ENCODE measurements at regions not wholly inside any gene's neighbourhood (a gene's known extent, or its start where the extent isn't known, plus 50 kb on each side); places are given as distances from the start of the nearest gene placed in this dataset.
A peak's percentile ranks its signal among the peaks of the same experiment; 100 is the strongest.
"Not testable (repeated sequence)": the region's sequence is repeated elsewhere in the genome, so short reads cannot be mapped to it uniquely, and the experiment has no call there.

DNA sequence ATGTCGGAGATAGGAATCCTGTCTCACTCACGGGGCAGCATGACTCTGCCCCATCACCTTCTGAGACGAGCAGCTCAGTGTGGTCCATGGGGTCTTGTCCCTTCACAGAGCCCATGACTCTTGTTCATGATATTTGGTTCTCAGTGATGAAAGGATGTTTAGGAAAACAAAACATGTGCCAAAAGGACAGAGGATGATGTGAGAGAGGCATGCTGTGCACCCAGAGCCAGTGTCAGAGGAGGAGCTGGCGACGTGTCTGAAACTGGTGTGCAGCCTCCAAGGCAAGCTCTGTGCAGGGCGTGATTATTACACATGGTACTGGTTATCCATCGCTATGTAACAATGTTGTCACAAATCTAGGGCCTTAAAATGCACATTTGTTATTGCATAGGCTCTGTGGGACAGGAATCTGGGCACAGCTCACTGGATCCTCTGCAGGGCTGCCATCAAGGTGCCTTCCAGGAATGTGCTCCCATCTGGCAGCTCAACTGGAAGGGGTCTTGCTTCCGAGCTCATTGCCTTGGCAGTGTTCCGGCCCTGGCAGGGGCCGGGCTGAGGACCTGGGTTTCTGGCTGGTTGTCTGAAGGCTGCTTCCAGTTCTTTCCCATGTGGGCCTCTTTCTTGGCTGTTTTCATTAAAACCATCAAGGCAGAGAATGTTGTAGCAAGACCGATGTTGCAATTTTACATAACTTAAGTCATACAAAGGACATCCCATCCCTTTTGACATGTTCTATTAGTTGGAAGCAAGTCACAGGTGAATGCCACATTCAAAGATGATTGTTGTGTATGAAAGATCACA is 175.4 kb downstream of the ERMARD start:
- DNase-seq (ENCODE audit: low read depth), result no peak

GRCh38 chr6:169923468-169924464 is 172.3 kb downstream of the ERMARD start:
- no peak for DNase-seq (ENCODE audit: low read depth)

DNA sequence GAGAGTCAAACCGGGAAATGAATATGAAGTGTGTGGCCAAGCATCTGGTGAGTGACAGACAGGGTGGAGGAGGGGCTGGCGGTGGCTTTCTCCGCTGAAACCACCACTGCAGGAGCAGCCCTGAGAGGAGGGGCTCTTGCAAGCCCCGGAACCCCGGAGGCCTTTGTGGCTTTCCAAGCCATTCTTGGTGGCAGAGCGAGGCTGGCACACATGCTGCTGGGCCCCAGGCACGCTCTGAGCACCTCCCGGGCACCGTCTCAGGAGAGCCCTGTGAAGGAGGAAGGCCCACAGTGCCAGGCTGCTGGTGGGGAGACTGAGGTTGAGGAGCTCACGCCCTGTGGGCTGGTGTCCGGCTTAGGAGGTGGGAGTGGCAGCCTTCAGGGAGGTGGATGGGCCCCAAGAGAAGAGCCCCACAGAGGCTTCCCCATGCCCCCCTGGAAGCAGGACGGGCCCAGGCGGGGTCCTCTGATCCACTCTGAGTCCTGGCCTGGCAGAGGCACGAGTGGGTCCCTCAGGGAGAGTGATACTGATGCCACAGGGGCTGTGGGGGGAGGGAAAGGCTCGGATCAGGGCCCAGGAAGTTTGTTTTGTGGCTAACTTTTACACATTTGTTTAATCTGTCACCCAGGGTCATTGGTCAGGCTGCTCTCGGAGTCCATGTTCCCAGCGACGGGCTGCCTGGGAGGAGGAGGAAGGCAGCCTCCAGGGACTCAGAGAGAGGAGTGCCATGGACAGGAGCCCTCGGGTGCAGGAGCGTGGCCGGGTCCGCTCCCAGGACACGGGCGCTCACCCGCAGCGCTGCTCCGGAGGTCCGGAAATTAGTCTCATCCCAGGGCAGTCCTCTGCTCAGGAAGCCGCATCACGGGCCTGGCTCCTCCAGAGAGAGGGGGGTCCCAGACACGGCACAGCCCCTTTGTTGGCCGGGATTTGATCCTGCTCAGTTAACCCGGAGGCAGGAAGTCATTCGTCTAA is 170.7 kb downstream of the ERMARD start:
- DNase-seq (ENCODE audit: low read depth), result peak; percentile 45

GRCh38 chr6:169921217-169921616 is 169.8 kb downstream of the ERMARD start:
- no peak for DNase-seq (ENCODE audit: low read depth)

GRCh38 chr6:169920359-169921020 is 169.1 kb downstream of the ERMARD start:
- no peak for DNase-seq (ENCODE audit: low read depth)

DNA sequence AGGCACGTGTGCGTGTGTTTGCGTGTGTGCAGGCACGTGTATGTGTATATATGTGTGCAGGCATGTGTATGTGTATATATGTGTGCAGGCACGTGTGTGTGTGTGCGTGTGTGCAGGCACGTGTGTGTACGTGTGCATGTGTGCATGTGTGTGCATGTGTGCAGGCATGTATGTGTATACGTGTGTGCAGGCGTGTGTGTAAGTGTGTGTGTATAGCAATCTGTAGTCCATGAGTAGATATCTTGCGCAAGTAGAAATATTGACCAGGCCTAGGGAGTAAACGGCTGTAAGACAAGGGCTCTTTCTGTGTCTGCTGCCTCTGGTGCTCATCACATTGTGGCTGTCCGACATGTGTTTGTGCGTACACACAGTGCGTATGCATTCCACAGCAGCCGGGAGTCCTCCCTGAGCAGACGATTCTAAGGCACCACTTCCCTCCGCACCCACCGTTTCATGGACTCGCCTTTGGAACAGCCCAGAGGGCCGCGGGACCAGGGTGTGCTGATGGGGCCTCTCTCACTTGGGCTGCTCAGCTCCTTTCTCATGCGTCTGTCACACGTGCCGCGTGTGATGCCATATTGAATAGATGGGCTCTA is 167.6 kb downstream of the ERMARD start:
- DNase-seq (ENCODE audit: low read depth), result no peak

- no peak for DNase-seq (ENCODE audit: low read depth)
These were observed 167.0 kb downstream of the ERMARD start for GRCh38 chr6:169918239-169918953.

DNA sequence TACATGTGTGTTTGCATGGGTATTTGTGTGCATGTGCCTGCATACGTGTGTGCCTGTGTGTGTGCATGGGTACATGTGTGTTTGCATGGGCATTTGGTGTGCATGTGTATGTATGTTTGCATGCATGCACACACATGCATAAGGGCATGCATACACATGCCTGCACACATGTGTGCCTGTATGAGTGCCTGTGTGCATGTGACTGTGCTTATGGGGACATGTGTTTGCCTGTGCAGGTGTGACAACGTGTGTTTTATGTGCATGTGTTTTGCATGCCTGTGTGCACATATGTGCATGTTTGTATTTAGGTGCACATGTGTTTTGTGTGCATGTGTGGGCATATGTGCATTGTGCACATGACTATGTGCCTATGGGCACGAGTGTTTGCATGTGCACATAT is 165.7 kb downstream of the ERMARD start:
- DNase-seq (ENCODE audit: low read depth), result no peak

- no peak for DNase-seq (ENCODE audit: low read depth)
These were observed 164.5 kb downstream of the ERMARD start for GRCh38 chr6:169915769-169916550.

DNA sequence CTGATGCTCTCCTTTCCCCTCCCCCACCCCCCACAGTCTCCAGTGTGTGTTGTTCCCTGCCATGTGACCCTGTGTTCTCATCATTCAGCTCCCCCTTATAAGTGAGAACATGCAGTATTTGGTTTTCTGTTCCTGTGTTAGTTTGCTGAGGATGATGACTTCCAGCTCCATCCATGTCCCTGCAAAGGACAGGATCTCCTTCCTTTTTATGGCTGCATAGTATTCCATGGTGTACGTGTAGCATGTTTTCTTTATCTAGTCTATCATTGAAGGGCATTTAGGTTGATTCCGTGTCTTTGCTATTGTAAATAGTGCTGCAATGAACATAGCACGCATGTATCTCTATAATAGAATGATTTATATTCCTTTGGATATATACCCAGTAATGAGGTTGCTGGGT is 162.3 kb downstream of the ERMARD start:
- not testable (repeated sequence) for DNase-seq (ENCODE audit: low read depth)

DNA sequence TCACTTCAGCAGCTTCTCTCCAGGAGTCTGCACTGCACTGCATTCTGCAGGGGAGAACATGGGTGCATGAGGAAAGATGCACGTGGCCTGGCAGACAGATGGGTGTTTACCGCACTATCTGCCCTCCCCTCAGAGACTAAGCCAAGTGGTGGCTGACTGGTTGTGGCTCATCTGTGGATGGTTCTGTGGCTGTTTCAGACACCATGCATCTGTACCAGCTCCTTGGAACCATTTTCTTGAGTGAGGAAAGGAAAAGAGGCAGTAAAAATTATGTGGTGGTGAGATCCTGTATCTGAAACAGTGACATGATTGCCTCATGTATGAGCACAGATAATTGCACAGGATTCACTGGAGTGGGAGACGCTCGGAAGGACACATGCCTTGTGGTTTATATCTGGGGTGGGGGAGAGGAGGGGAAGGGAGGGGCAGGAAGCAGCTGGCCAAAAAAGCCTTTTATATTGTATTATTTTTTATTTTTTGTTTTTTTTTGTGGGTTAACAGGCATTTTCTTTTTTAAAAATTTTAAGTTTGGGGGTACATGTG is 161.7 kb downstream of the ERMARD start:
- DNase-seq (ENCODE audit: low read depth), result no peak

- DNase-seq (ENCODE audit: low read depth), result no peak
These were observed 161.1 kb downstream of the ERMARD start for GRCh38 chr6:169912266-169913095.

DNA sequence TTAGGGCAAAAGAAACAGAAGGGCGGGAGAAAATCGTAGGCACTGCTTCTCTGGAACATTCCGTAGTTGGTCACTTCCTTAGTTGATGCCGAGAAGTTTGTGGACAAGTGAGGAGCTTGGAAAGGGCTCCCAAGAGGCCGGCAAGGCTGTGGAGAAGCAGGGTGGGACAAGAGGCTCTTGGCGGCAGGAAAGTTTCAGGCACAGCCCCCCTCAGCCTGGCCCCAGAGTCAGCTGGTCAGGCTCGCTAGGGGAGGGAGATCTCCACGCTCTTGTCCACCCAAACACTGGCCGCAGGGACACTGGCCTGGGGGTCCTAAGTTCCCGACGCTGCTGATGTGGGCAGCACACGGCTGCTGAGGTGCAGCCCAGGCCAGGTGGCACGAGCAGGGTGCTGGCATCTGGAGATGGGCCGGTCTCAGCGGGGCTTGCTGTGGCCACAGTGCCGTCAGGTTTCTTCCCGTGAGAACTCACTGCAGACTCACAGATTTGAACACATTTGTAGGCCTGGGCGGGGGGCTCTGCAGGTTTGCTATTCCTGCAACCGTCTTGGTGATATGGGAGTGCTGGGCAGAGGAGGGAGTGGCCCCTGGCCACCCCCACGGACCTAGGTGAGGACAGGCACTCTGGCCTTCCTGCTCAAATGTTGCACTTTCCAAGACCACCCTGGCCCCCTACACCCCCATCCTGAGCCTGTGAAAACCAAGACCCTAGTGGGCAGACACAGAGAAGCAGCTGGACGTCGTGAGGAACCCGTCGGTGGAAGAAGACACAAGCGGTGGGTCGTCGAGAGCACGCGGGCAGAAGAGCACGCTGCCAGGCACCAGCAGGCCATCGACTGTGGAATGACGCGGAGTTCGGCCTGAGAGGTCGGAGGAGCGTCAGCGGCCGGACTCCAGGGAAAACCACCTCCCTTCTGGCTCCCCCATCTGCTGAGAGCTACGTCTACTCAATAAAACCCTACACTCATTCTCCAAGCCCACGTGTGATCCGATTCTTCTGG is 160.1 kb downstream of the ERMARD start:
- no peak for DNase-seq (ENCODE audit: low read depth)

DNA sequence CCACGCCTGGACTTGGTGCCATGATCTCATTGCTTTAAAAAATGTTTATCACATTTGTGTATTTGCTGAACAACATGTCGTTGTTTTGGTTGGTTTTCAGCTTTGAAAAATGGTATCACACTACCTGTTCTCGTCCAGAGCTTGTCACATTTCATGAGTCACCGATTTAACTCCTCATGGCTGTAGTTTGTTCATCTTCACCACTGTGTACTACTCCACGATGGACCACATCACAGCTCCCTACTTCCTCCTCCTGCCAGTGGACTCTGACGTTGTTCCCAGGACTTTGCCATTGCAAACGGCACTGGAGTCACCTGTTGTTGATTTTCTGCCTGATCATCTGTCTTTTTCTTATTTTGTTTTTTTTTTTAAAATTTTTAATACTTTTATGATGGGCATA is 157.7 kb downstream of the ERMARD start:
- DNase-seq (ENCODE audit: low read depth), result no peak

GRCh38 chr6:169908403-169908933 is 157.0 kb downstream of the ERMARD start:
- DNase-seq (ENCODE audit: low read depth), result no peak

DNA sequence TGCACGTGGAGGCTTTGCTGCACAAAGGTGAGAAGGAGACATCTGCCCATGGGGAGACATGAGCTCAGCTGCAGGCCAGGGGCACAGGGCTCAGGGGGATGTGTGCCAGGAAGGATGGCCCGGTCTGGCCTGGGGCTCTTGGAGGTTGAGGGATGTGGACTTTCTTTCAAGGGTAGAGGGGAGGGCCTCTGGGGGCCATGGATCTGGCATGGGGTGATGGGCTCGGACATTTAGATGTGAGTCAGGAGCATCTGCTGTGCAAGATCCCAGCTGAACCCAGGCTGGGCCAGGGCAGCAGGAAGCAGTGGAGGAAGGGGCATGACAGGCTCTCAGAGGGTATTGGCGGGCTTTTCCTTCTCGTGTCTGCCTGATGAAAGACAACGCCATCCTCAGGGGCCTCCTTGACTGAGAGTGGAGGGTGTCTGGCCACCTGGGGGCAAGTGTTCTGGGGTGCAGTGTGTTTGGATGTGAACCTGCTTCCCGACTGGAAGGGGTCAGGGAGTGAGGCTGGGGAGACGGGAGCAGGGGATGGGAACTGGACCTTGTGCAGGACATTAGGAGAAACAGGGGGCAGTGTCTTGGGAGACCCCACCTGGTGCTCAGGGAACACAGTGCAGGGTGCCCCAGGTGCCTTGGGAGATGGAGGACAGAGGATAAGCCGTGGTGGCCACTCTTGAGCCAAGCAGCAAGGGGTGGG is 156.1 kb downstream of the ERMARD start:
- no peak for DNase-seq (ENCODE audit: low read depth)

All from stimulated activated CD8-positive, alpha-beta memory T cell treated with anti-CD3 and anti-CD28 coated beads, Interleukin-4, amount 100 ng/mL, for 24 hours (primary cell).